ENCODE measurements at regions not wholly inside any gene's neighbourhood (a gene's known extent, or its start where the extent isn't known, plus 50 kb on each side); places are given as distances from the start of the nearest gene placed in this dataset.

GRCh38 chr12:66048218-66048834 lies 82.2 kb downstream of the LLPH start:
- H3K9me3 ChIP-seq: no peaks in the 10 kb centered on the region
- H3K36me3 ChIP-seq (ENCODE audit: insufficient read depth in 1 of 2, low read depth in 1 of 2): no peaks in the 10 kb centered on the region
- H3K4me1 ChIP-seq: no peaks in the 10 kb centered on the region
- no peak overlapping the region for H3K4me3 ChIP-seq
- no peak for TF ChIP-seq CTCF (IDR thresholded peaks at IDR 0.05)
- no peak overlapping the region for H3K27ac ChIP-seq
- no peak for DNase-seq
- no peak for ATAC-seq
- H3K27me3 ChIP-seq (ENCODE audit: insufficient read depth in 3 of 3, low read length in 2 of 3): no peaks in the 10 kb centered on the region
- 74 to 82% (median 76%) methylated on average over 8 of the region's 8 CpGs for WGBS, 3 donors
- intact Hi-C loops (cut with DNase I): no loop called here

GRCh38 chr12:66047411-66048021 lies 83.0 kb downstream of the LLPH start:
- no peak for TF ChIP-seq CTCF (IDR thresholded peaks at IDR 0.05)
- ATAC-seq (no peak), DNase-seq (no peak)
- H3K27me3 ChIP-seq (ENCODE audit: insufficient read depth in 3 of 3, low read length in 2 of 3): peaks cover 0 to under 1% (median 0%) of the 10 kb centered on the region in 3 donors
- 95 to 100% (median 95%) methylated on average over 1 of the region's 1 CpG for WGBS, 3 donors
- intact Hi-C loops (cut with DNase I): no loop called here
- no peak overlapping the region for H3K4me3 ChIP-seq
- no peaks in the 10 kb centered on the region for H3K36me3 ChIP-seq (ENCODE audit: insufficient read depth in 1 of 2, low read depth in 1 of 2)
- H3K4me1 ChIP-seq: no peaks in the 10 kb centered on the region
- H3K9me3 ChIP-seq: no peaks in the 10 kb centered on the region
- H3K27ac ChIP-seq: no peak overlapping the region

- ATAC-seq (no peak), DNase-seq (no peak)
- H3K4me3 ChIP-seq: no peak overlapping the region
- no peaks in the 10 kb centered on the region for H3K9me3 ChIP-seq
- peaks cover 0 to 3% (median 0%) of the 10 kb centered on the region in 3 donors for H3K27me3 ChIP-seq (ENCODE audit: insufficient read depth in 3 of 3, low read length in 2 of 3)
- no peak overlapping the region for H3K27ac ChIP-seq
- intact Hi-C loops (cut with DNase I): no loop called here
- no peak for TF ChIP-seq CTCF (IDR thresholded peaks at IDR 0.05)
- H3K4me1 ChIP-seq: no peaks in the 10 kb centered on the region
- no peaks in the 10 kb centered on the region for H3K36me3 ChIP-seq (ENCODE audit: insufficient read depth in 1 of 2, low read depth in 1 of 2)
- WGBS, 3 donors: 83 to 98% (median 96%) methylated on average over 3 of the region's 3 CpGs
Observed at GRCh38 chr12:66045506-66045905, 85.0 kb downstream of the LLPH start.

- WGBS, 3 donors: 69 to 74% (median 72%) methylated on average over 4 of the region's 4 CpGs
- H3K4me3 ChIP-seq: no peak overlapping the region
- intact Hi-C loops (cut with DNase I): no loop called here
- H3K4me1 ChIP-seq: no peaks in the 10 kb centered on the region
- no peaks in the 10 kb centered on the region for H3K9me3 ChIP-seq
- ATAC-seq (no peak), DNase-seq (no peak)
- peaks cover 0 to 3% (median 0%) of the 10 kb centered on the region in 3 donors for H3K27me3 ChIP-seq (ENCODE audit: insufficient read depth in 3 of 3, low read length in 2 of 3)
- no peaks in the 10 kb centered on the region for H3K36me3 ChIP-seq (ENCODE audit: insufficient read depth in 1 of 2, low read depth in 1 of 2)
- no peak overlapping the region for H3K27ac ChIP-seq
- TF ChIP-seq CTCF (IDR thresholded peaks at IDR 0.05): no peak
Observed at GRCh38 chr12:66044731-66045130, 85.8 kb downstream of the LLPH start.

- ATAC-seq (no peak), DNase-seq (no peak)
- no peak overlapping the region for H3K4me3 ChIP-seq
- TF ChIP-seq CTCF (IDR thresholded peaks at IDR 0.05): no peak
- H3K27ac ChIP-seq: no peak overlapping the region
- intact Hi-C loops (cut with DNase I): no loop called here
- no peaks in the 10 kb centered on the region for H3K36me3 ChIP-seq (ENCODE audit: insufficient read depth in 1 of 2, low read depth in 1 of 2)
- 78 to 84% (median 78%) methylated on average over 3 of the region's 3 CpGs for whole genome bisulfite sequencing, 3 donors
- H3K4me1 ChIP-seq: no peaks in the 10 kb centered on the region
- peaks cover 0 to 3% (median 0%) of the 10 kb centered on the region in 3 donors for H3K27me3 ChIP-seq (ENCODE audit: insufficient read depth in 3 of 3, low read length in 2 of 3)
- no peaks in the 10 kb centered on the region for H3K9me3 ChIP-seq
Observed at GRCh38 chr12:66043035-66043434, 87.5 kb downstream of the LLPH start.

Measured in psoas muscle (tissue), 7 donors.